ENCODE measurements at regions not wholly inside any gene's neighbourhood (a gene's known extent, or its start where the extent isn't known, plus 50 kb on each side); places are given as distances from the start of the nearest gene placed in this dataset.

GRCh38 chr6:50102676-50103075, 52.9 kb upstream of the DEFB112 start:
- Histone ChIP-seq H2AK9ac (replicated peaks; ENCODE audit: low read depth, low read length, poor library complexity) (no peak overlapping the region), H3K4me1 (ENCODE audit: control insufficient read depth, insufficient read depth, low read length) (no peaks in the 10 kb centered on the region), H2AFZ (replicated peaks; ENCODE audit: low read length, poor library complexity) (no peak overlapping the region), H3K27ac (ENCODE audit: insufficient read depth, low read length) (no peak overlapping the region), H2BK15ac (ENCODE audit: low read depth, low read length) (no peak overlapping the region), H2AK5ac (ENCODE audit: low read depth, low read length) (no peak overlapping the region), H4K20me1 (ENCODE audit: insufficient read depth, low read length) (no peaks in the 10 kb centered on the region), H4K5ac (ENCODE audit: low read depth, low read length) (no peak overlapping the region), H2BK5ac (ENCODE audit: low read depth, low read length, poor library complexity, severe bottlenecking) (no peak overlapping the region), H3K23ac (ENCODE audit: low read depth, low read length) (no peak overlapping the region), H3K4ac (ENCODE audit: low read depth, low read length) (no peak overlapping the region), H3K56ac (ENCODE audit: extremely low read depth, insufficient read depth, low read length) (no peak overlapping the region), H3K9me1 (ENCODE audit: insufficient read depth, low read length) (no peaks in the 10 kb centered on the region), H3K4me2 (ENCODE audit: low read depth, low read length) (no peak overlapping the region), H2BK120ac (ENCODE audit: low read depth, low read length) (no peak overlapping the region), H4K91ac (ENCODE audit: insufficient read depth, low read depth, low read length) (no peak overlapping the region), H3K4me3 (ENCODE audit: insufficient read depth, low read depth, low read length) (no peak overlapping the region), H4K8ac (ENCODE audit: low read depth in 2 of 2, low read length in 2 of 2) (no peak overlapping the region), H3K14ac (replicated peaks; ENCODE audit: low read depth, low read length) (no peak overlapping the region), H3K18ac (ENCODE audit: low read depth, low read length) (no peak overlapping the region), H3K79me1 (ENCODE audit: low read depth in 1 of 2, low read length in 2 of 2) (no peaks in the 10 kb centered on the region), H3K36me3 (ENCODE audit: control insufficient read depth, insufficient read depth, low read length) (no peaks in the 10 kb centered on the region), H3K27me3 (ENCODE audit: control insufficient read depth, insufficient read depth, low read length) (no peaks in the 10 kb centered on the region), H3K9me3 (ENCODE audit: control insufficient read depth, insufficient read depth, low read length) (no peaks in the 10 kb centered on the region), H3K9ac (ENCODE audit: low read depth, low read length) (no peak overlapping the region), H2BK20ac (ENCODE audit: low read depth, low read length) (no peak overlapping the region)
- no peak for TF ChIP-seq RFX5 (IDR thresholded peaks at IDR 0.05; ENCODE audit: low read depth, low read length)
- TF ChIP-seq FOS (IDR thresholded peaks at IDR 0.05; ENCODE audit: low read depth, low read length): no peak
- TF ChIP-seq MXI1 (IDR thresholded peaks at IDR 0.05; ENCODE audit: borderline replicate concordance, low read depth, low read length): no peak
- no peak for TF ChIP-seq POLR2A (IDR thresholded peaks at IDR 0.05; ENCODE audit: low read depth, low read length)
- TF ChIP-seq RCOR1 (IDR thresholded peaks at IDR 0.05; ENCODE audit: insufficient replicate concordance, low read length): no peak
- dilution Hi-C loops (cut with HindIII; ENCODE audit: low sequenced_read_pairs, unreplicated experiment): no loop called here
- no peak for DNase-seq
- in situ Hi-C loops (cut with MboI; ENCODE audit: low sequenced_read_pairs): no loop called here
- POLR2A ChIA-PET (ENCODE audit: unreplicated experiment): no interaction called here
- no peak for ATAC-seq (ENCODE audit: low read depth)
- CTCF ChIA-PET: interaction anchor here (0.6 kb wide), 1 partner anchor 137 kb away, joined by 3 read pairs; no protein-coding TSS in a partner anchor
- intact Hi-C loops (cut with micrococcal nuclease): no loop called here
- no TSS peak for BruUV-seq (replicated peaks)
